Ramos (cell line): ENCODE measurements at regions not wholly inside any gene's neighbourhood (a gene's known extent, or its start where the extent isn't known, plus 50 kb on each side); places are given as distances from the start of the nearest gene placed in this dataset.

Experiments used
- in situ Hi-C: fragments of 300-500 bp; cut with MboI; formaldehyde crosslinking; loops from one replicate; pipeline ENCODE4 v1.14.3; 2022; ENCODE audit warnings: low sequenced_read_pairs; ENCODE audit not compliant: unreplicated experiment

- in situ Hi-C loops = no loop called here
Observed at GRCh38 chr3:124229836-124230235, 237.9 kb upstream of the ROPN1 start.

GRCh38 chr3:124230432-124230831, 238.5 kb upstream of the ROPN1 start:
- in situ Hi-C loops = no loop called here

- in situ Hi-C loops = no loop called here
Observed at GRCh38 chr3:124230998-124231397, 239.1 kb upstream of the ROPN1 start.

GRCh38 chr3:124234852-124235252, 242.9 kb upstream of the ROPN1 start:
- in situ Hi-C loops = no loop called here

GRCh38 chr3:124235446-124235845, 243.5 kb upstream of the ROPN1 start:
- in situ Hi-C loops = no loop called here

- in situ Hi-C loops = no loop called here
Observed at GRCh38 chr3:124243177-124243859, 251.4 kb upstream of the ROPN1 start.

- in situ Hi-C loops = no loop called here
Observed at GRCh38 chr3:124246376-124246775, 254.5 kb upstream of the ROPN1 start.

- in situ Hi-C loops = no loop called here
Observed at GRCh38 chr3:124246949-124247348, 255.0 kb upstream of the ROPN1 start.

GRCh38 chr3:124248471-124249028, 256.6 kb upstream of the ROPN1 start:
- in situ Hi-C loops = no loop called here

- in situ Hi-C loops = no loop called here
Observed at GRCh38 chr3:124249038-124249437, 257.1 kb upstream of the ROPN1 start.

- in situ Hi-C loops = no loop called here
Observed at GRCh38 chr3:124250053-124250452, 258.1 kb upstream of the ROPN1 start.

GRCh38 chr3:124256156-124256555, 264.2 kb upstream of the ROPN1 start:
- in situ Hi-C loops = no loop called here

- in situ Hi-C loops = no loop called here
Observed at GRCh38 chr3:124256599-124256998, 264.7 kb upstream of the ROPN1 start.

- in situ Hi-C loops = no loop called here
Observed at GRCh38 chr3:124257336-124257864, 265.5 kb upstream of the ROPN1 start.

- in situ Hi-C loops = no loop called here
Observed at GRCh38 chr3:124258057-124258500, 266.2 kb upstream of the ROPN1 start.

GRCh38 chr3:124260206-124260915, 268.4 kb upstream of the ROPN1 start:
- in situ Hi-C loops = no loop called here

GRCh38 chr3:124261306-124261705, 269.4 kb upstream of the ROPN1 start:
- in situ Hi-C loops = no loop called here

GRCh38 chr3:124263168-124263567, 271.2 kb upstream of the ROPN1 start:
- in situ Hi-C loops = no loop called here

GRCh38 chr3:124264346-124264745, 272.4 kb upstream of the ROPN1 start:
- in situ Hi-C loops = no loop called here

GRCh38 chr3:124266487-124266886, 274.6 kb upstream of the ROPN1 start:
- in situ Hi-C loops = no loop called here

- in situ Hi-C loops = no loop called here
Observed at GRCh38 chr3:124267406-124267805, 275.5 kb upstream of the ROPN1 start.
